Astrocyte of the cerebellum (primary cell): ENCODE measurements at regions not wholly inside any gene's neighbourhood (a gene's known extent, or its start where the extent isn't known, plus 50 kb on each side); places are given as distances from the start of the nearest gene placed in this dataset.

Source experiments
- DNase-seq: peaks from one replicate; pipeline ENCODE4 v3.0.0-alpha.2; 2011; ENCODE audit warnings: low read depth
- H3K4me3 ChIP-seq: 2 replicates; pipeline ENCODE4 v1.5.1; 2011; ENCODE audit warnings: mild to moderate bottlenecking, low read depth, low read length, moderate library complexity
- in situ Hi-C: cut with HindIII; loops from 2 replicates; pipeline ENCODE4 v1.10.0; 2017; ENCODE audit warnings: low sequenced_read_pairs
- TF ChIP-seq, protein P1 (sequence below): IDR thresholded peaks from 2 replicates; pipeline ENCODE4 v1.5.1; 2012; ENCODE audit warnings: low read length, low read depth, moderate library complexity, mild to moderate bottlenecking; ENCODE audit errors: missing control alignments

DNA sequence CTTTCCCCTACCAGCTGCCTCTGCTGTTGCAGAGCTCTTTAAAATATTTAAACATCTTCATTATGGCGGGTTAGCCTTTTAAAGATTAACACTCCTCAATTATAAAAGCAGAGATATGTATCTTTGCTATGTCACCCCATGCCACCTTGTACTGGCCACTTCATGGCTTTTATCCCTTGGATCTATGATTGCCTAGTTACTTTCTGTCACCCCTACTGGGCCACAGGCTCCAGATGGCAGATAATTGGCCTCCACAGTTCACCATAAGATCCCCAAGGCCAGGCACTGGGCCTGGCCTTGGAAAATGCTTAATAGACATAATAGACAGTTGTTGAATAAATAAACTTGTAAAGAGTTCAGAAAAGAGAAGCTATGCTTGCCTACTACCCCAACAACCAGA lies 142.0 kb upstream of the SHB start:
- no peak overlapping the region for H3K4me3 ChIP-seq
- TF ChIP-seq, protein P1, sequence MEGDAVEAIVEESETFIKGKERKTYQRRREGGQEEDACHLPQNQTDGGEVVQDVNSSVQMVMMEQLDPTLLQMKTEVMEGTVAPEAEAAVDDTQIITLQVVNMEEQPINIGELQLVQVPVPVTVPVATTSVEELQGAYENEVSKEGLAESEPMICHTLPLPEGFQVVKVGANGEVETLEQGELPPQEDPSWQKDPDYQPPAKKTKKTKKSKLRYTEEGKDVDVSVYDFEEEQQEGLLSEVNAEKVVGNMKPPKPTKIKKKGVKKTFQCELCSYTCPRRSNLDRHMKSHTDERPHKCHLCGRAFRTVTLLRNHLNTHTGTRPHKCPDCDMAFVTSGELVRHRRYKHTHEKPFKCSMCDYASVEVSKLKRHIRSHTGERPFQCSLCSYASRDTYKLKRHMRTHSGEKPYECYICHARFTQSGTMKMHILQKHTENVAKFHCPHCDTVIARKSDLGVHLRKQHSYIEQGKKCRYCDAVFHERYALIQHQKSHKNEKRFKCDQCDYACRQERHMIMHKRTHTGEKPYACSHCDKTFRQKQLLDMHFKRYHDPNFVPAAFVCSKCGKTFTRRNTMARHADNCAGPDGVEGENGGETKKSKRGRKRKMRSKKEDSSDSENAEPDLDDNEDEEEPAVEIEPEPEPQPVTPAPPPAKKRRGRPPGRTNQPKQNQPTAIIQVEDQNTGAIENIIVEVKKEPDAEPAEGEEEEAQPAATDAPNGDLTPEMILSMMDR, result no peak
- DNase-seq, result no peak
- in situ Hi-C loops, result no loop called here

DNA sequence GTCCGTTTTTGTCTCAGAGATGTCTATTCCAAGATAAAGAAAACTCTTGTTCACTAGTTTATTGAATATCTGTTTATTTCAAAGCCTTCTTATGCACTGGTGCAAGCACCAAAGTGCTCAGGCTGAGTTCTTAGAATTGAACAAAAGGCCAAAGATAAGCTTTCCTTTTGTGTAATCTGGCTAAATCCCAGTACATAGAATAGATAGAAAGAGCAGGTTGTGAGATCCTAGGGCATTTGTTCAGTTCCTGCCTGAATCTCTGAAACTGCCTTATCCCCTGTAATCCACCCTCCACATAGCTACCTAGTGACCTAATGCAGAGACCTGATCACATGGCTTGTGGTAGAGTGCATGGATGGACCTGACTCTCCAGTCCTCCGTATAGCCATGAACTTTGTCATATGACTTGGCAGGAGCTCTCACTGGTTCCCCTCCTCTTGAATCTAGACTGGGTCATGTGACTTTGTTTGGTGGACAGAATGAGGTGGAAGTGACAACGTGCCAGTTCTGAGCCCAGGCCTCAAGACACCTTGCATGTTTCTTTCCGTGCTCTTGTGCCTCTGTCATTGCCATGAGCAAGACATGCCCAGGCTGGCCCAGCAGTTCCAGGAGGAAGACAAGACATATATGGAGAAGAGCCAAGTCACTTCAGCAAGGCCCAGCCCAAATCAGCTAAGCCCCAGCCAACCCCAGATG lies 139.3 kb upstream of the SHB start:
- TF ChIP-seq, protein P1, result no peak
- DNase-seq, result no peak
- in situ Hi-C loops, result no loop called here
- no peak overlapping the region for H3K4me3 ChIP-seq

DNA sequence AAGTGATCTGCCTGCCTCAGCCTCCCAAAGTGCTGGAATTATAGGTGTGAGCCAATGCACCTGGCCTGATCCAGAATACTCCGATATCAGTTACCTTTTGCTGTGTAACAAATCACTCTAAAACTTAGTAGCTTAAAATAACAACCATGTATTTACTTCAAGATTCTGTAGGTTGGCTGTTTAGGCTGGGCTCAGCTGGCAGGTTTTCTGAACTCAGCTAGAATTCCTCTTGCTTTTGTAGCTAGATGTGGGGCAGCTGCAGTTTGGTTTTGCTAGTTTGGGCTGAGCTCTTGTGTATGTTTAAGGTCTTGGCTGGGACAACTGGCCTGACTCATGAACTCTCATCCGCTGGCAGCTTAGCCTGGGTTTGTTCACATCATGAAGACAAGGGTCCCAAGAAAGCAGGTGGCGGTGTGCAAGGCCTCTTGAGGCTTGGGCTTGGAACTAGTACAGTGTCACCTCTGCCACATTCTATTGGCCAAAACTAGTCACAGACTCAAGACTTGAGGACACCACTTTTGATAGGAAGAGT lies 138.3 kb upstream of the SHB start:
- in situ Hi-C loops, result no loop called here
- DNase-seq, result no peak
- no peak overlapping the region for H3K4me3 ChIP-seq
- TF ChIP-seq, protein P1, result no peak

DNA sequence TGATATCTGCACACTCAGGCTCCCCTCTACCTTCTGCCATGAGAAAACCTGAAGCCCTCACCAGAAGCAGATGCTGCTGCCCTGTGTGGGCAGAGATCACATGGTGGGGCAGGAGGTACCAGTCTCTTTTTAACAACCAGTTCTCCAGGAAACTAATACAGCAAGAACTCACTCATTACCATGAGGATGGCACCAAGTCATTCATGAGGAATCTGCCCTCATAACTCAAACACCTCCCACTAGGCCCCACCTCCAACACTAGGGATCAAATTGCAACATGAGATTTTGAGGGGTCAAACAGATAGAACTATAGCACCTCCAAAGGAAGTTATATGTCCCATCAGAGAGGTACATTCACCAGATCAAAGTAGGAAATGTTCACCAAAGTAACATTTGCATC lies 136.3 kb upstream of the SHB start:
- DNase-seq, result no peak
- TF ChIP-seq, protein P1, result no peak
- H3K4me3 ChIP-seq, result no peak overlapping the region
- in situ Hi-C loops, result no loop called here

DNA sequence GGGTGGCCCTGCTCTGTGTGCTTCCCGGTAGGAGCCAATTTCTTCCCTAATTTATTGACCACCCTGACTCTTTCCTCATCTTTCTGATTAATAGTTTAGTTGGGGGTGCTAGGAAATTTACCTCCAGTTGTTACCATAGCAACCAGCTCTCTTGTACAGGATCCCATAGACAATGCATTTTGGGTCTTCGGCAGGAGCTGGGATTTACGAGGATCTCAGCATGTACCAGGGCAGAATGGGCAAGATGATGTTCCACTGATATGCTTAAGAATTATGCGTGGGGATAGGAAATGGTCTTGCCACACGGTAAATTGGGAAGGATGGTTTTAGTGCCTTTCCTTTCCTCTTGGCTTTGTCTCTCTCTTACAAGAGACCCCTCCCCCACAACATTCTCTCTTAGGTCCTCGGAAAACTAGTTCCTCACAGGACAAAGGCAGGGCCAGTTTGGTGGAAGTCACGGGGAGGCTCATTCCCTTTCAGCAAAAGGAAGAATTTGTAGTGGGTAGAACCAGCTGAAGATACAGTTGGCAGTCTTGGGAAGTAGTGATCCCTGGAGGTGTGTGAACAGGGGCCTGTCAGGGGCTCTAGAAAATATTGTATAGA lies 133.4 kb upstream of the SHB start:
- no peak overlapping the region for H3K4me3 ChIP-seq
- no peak for DNase-seq
- TF ChIP-seq, protein P1, result no peak
- in situ Hi-C loops, result no loop called here

DNA sequence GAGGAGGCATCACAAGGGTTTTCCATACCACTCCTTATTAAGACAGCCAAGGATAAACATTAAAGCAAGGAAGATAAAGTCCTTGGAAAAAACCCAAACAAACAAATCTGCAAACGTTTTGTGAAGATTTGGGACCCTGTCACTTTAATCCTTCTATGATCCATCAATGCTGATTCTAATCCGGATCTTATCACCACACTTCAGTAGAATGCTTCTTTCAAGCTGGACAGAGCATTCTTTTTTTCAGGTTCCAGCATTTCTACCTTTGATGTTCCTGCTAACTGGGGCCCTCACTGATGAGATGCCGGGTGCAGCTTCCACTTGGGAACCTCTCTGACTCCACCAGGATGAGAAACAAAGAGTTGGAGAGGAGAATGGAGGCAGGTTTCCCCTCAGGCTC lies 132.8 kb upstream of the SHB start:
- H3K4me3 ChIP-seq, result no peak overlapping the region
- TF ChIP-seq, protein P1, result no peak
- in situ Hi-C loops, result no loop called here
- DNase-seq, result no peak
